Peyer's patch (tissue), 4 donors: ENCODE measurements at regions not wholly inside any gene's neighbourhood (a gene's known extent, or its start where the extent isn't known, plus 50 kb on each side); places are given as distances from the start of the nearest gene placed in this dataset.

Source experiments
- POLR2A ChIP-seq, 2 donors: fragments of 450-650 bp; IDR thresholded peaks; one replicate each; pipeline ENCODE4 v1.5.1; 2017; ENCODE audit warnings: antibody characterized with exemption in 2 of 2, mild to moderate bottlenecking in 2 of 2, moderate library complexity in 2 of 2
- TF ChIP-seq, protein P1 (sequence below), 6 experiments: fragments of 450-650 bp in 4 of 6; fragments of 200-600 bp in 2 of 6; sonication (generic) in 1 of 6; IDR thresholded peaks; one replicate each; pipeline ENCODE4 v1.5.1; 2017 to 2019; ENCODE audit warnings: antibody characterized with exemption in 6 of 6, mild to moderate bottlenecking in 3 of 6, moderate library complexity in 1 of 6

DNA sequence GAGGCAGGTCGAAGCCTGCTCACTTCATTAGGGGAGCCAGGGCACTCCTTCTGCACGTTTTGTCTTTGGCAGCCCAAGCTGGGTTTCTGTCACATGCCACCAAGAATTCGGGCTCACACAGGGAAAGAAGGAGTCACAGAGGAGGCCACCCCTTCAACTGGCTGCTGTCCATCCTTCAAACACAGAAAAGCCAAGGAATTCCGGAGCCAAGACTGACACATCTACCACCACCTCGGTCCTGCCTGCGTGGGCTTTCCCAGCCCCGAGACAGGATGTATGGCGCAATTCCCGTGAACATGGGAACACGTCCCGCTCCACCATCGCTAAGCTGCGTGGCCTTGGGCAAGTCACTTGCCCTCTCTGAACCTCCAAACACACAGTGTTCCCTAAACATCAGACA lies 70.4 kb downstream of the NCOR2 start:
- TF ChIP-seq, protein P1, sequence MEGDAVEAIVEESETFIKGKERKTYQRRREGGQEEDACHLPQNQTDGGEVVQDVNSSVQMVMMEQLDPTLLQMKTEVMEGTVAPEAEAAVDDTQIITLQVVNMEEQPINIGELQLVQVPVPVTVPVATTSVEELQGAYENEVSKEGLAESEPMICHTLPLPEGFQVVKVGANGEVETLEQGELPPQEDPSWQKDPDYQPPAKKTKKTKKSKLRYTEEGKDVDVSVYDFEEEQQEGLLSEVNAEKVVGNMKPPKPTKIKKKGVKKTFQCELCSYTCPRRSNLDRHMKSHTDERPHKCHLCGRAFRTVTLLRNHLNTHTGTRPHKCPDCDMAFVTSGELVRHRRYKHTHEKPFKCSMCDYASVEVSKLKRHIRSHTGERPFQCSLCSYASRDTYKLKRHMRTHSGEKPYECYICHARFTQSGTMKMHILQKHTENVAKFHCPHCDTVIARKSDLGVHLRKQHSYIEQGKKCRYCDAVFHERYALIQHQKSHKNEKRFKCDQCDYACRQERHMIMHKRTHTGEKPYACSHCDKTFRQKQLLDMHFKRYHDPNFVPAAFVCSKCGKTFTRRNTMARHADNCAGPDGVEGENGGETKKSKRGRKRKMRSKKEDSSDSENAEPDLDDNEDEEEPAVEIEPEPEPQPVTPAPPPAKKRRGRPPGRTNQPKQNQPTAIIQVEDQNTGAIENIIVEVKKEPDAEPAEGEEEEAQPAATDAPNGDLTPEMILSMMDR (IDR thresholded peaks at IDR 0.05): no peak
- TF ChIP-seq POLR2A (IDR thresholded peaks at IDR 0.05): no peak
